ENCODE measurements at regions not wholly inside any gene's neighbourhood (a gene's known extent, or its start where the extent isn't known, plus 50 kb on each side); places are given as distances from the start of the nearest gene placed in this dataset.
"Not testable (repeated sequence)": the region's sequence is repeated elsewhere in the genome, so short reads cannot be mapped to it uniquely, and the experiment has no call there.

DNA sequence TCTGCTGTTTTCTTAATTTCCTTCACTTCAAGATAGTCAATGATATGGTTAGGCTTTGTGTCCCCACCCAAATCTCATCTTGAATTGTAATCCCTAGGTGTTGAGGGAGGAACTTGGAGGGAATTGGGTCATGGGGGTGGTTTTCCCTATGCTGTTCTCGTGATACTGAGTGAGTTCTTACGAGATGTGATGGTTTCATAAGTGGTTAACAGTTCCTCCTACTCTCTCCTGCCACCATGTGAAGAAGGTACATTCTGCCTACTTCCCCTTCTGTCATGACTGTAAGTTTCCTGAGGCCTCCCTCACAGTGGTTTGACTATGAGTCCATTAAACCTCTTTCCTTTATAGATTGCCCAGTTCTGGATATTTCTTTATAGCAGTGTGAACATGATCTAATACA lies 74.0 kb upstream of the SAMSN1 start:
- intact Hi-C loops (cut with micrococcal nuclease): no loop called here

GRCh38 chr21:14617871-14618270 lies 71.8 kb upstream of the SAMSN1 start:
- intact Hi-C loops (cut with micrococcal nuclease): no loop called here

- intact Hi-C loops (cut with micrococcal nuclease): no loop called here
Observed at GRCh38 chr21:14617040-14617393, 70.9 kb upstream of the SAMSN1 start.

DNA sequence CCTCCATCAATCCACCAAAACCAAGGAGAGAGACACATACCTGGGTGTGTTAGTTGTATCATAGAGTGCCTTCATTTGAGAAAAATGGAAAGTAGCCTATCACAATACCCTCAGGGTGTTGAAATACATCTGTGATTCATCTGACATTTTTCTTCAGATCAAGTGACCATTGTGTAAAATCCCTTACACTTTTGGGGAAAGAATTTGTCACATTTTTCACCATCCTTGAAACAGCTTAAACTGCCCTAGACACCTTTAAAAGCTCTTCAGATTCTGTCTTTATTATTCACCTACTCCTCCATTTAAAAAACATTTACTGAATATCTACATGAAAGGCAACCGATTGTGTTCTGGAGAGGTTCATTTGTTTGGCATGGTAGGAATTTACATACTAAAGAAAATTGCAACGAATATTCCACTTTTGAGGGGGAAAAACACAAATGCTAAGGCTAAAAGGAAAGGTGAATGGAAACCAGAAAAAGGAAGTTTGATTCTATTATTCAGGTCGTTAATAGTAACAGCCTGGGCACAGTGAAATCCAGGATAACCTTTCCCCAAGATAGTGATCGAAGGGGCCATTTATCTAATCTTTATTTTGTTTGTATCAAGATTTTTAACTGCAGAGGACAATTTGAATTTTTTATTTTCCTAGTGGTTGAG lies 70.4 kb upstream of the SAMSN1 start:
- intact Hi-C loops (cut with micrococcal nuclease): no loop called here

DNA sequence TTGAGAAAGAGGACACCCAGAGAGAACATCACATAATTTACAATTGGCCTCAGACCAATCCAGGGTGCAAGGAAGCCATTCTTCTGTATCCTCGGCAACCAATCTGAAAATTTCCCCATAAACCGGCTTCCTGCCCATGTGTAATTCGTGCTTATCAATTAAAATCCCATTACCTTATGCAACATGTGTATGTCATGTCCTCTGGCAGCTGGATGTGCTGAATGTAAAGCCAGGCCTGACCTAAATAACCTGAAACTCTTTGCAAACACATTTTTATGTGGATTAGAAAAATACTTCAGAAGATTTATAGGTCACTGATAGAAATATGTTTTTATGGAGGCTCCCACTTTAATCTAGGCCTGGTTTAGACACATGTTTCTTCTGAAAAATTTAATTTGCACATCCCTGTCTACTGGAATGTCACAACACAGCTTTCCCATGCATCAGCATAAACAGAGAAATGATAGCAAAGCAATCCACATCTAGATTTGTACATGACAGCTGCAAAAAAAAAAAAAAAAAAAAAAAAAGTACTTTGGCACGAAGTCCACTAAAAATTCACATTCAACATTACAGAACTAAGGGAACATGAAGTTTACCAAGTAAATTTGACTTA lies 69.4 kb upstream of the SAMSN1 start:
- intact Hi-C loops (cut with micrococcal nuclease): no loop called here

DNA sequence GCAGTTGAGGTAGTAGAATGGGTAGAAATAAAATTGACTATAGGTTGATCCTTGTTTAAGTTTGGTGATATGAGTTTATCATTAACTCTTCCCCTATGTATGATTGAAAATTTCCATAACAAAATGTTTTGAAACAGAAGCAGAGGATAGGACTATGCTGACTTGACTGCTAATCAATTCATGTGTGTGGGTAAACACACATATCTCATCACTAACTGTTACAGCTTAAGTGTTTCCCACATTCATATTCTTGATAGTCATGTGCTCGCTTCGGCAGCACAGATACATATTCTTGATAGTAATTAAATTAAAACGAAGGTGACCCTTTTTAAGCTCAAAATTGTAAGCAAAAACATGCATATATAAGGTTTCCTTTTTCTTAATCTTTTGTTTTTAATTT lies 68.2 kb upstream of the SAMSN1 start:
- intact Hi-C loops (cut with micrococcal nuclease): no loop called here

- intact Hi-C loops (cut with micrococcal nuclease): no loop called here
Observed at GRCh38 chr21:14613486-14614224, 67.5 kb upstream of the SAMSN1 start.

DNA sequence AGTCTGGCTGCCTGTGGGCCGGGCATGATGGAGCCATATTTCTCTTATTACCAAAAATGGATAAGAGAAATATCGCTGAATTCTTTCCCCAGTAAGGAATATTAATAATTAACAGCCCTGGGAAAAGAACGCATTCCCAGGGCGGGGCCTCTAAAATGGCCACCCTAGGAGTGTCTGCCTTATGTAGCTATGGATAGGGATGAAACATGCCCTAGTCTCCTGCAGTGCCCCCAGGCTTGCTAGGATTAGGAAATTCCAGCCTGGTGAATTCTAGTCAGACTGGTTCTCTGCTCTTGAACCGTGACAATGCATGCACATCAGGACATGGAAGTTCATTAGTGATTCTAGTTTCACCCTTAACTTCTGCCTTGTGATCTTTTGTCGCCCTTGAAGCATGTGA lies 64.0 kb upstream of the SAMSN1 start:
- intact Hi-C loops (cut with micrococcal nuclease): not testable (repeated sequence)

GRCh38 chr21:14609274-14609673 lies 63.2 kb upstream of the SAMSN1 start:
- intact Hi-C loops (cut with micrococcal nuclease): no loop called here

DNA sequence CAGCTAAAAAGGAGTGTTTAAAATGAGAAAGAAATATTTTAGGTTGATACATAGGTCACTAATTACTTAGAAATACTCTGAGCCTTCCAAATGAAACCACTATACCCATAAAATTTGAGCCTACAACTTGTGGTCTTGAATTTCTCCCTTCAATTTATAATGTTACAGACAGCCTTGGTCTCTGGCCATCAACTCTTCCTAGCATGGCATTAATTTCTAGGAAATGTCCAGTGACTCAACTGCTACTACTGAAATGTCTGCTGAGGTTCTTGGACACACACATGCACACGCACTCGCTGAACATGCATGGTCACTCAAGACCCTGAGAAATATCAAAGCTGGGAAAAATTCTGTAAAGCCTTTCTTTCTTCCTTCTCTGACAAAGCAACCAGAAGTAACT lies 61.1 kb upstream of the SAMSN1 start:
- intact Hi-C loops (cut with micrococcal nuclease): no loop called here

- intact Hi-C loops (cut with micrococcal nuclease): no loop called here
Observed at GRCh38 chr21:14603202-14603601, 57.1 kb upstream of the SAMSN1 start.

- intact Hi-C loops (cut with micrococcal nuclease): no loop called here
Observed at GRCh38 chr21:14602382-14602958, 56.4 kb upstream of the SAMSN1 start.

GRCh38 chr21:14600569-14601297 lies 54.6 kb upstream of the SAMSN1 start:
- intact Hi-C loops (cut with micrococcal nuclease): no loop called here

DNA sequence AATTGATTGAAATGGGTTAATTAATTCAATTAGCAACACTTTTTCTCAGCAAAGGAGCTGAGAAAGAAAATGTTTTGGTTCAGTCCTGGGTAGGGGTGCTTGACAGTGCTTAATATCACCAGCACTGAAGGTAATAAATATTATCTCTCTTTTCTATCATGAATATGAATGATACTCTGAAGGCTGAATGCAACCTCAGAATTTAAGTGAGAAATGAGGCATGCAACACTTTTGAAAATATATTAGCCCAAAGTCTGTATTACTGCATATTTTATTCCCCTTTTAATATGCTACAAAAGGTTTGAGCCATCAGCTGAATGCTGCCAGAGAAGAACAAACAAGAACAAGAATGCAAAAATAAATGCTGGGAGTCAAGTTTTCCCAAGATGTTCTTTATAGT lies 52.0 kb upstream of the SAMSN1 start:
- intact Hi-C loops (cut with micrococcal nuclease): loop anchor here (10.0 kb wide), 1 partner anchor 213 kb away; the partner anchor contains the start of gene HSPA13

Data from T-helper 2 cell treated with Interferon-gamma antibody and Interleukin-4, amounts not matched to agents 100 ng/mL and 5 ng/mL, for 36 hours (primary cell).